ENCODE measurements at regions not wholly inside any gene's neighbourhood (a gene's known extent, or its start where the extent isn't known, plus 50 kb on each side); places are given as distances from the start of the nearest gene placed in this dataset.

GRCh38 chr2:8630676-8631464, 51.0 kb upstream of the ID2 start:
- no peaks in the 10 kb centered on the region for H3K9me2 ChIP-seq (replicated peaks; ENCODE audit: insufficient read depth, low read length)
- no peak overlapping the region for H3K4me3 ChIP-seq (ENCODE audit: low read length)
- no peaks in the 10 kb centered on the region for H3K4me1 ChIP-seq (ENCODE audit: low read length)
- no peaks in the 10 kb centered on the region for H3K9me3 ChIP-seq (replicated peaks; ENCODE audit: insufficient read depth, low read length)
- H3K27me3 ChIP-seq (replicated peaks; ENCODE audit: insufficient read depth, low read length), result no peaks in the 10 kb centered on the region
- H3K4me2 ChIP-seq (ENCODE audit: low read depth, low read length), result no peak overlapping the region
- no peak overlapping the region for H3K27ac ChIP-seq (ENCODE audit: low read length)
- H4K20me1 ChIP-seq (ENCODE audit: insufficient read depth, low read length), result no peaks in the 10 kb centered on the region
- no peaks in the 10 kb centered on the region for H3K79me2 ChIP-seq (ENCODE audit: low read length)
- DNase-seq, result no peak
- H3K9ac ChIP-seq (ENCODE audit: low read length), result no peak overlapping the region
- no peaks in the 10 kb centered on the region for H3K36me3 ChIP-seq (replicated peaks; ENCODE audit: insufficient read depth, low read length)
- TF ChIP-seq CTCF (IDR thresholded peaks at IDR 0.05; ENCODE audit: low read length), result no peak
- no peak for TF ChIP-seq EZH2phosphoT487 (IDR thresholded peaks at IDR 0.05; ENCODE audit: low read length)
- no peak for TF ChIP-seq EZH2 (optimal IDR thresholded peaks at IDR 0.05; ENCODE audit: low read depth, low read length)
- no peak overlapping the region for H2AFZ ChIP-seq (ENCODE audit: low read length)
- H3F3A ChIP-seq (ENCODE audit: insufficient read depth, low read length), result no peaks in the 10 kb centered on the region

GRCh38 chr2:8631465-8632005, 50.3 kb upstream of the ID2 start:
- no peaks in the 10 kb centered on the region for H3K79me2 ChIP-seq (ENCODE audit: low read length)
- no peaks in the 10 kb centered on the region for H3K36me3 ChIP-seq (replicated peaks; ENCODE audit: insufficient read depth, low read length)
- H4K20me1 ChIP-seq (ENCODE audit: insufficient read depth, low read length), result no peaks in the 10 kb centered on the region
- no peak overlapping the region for H3K27ac ChIP-seq (ENCODE audit: low read length)
- no peak overlapping the region for H3K9ac ChIP-seq (ENCODE audit: low read length)
- no peak overlapping the region for H3K4me2 ChIP-seq (ENCODE audit: low read depth, low read length)
- no peaks in the 10 kb centered on the region for H3K9me2 ChIP-seq (replicated peaks; ENCODE audit: insufficient read depth, low read length)
- no peak for DNase-seq
- no peak overlapping the region for H2AFZ ChIP-seq (ENCODE audit: low read length)
- no peak for TF ChIP-seq EZH2phosphoT487 (IDR thresholded peaks at IDR 0.05; ENCODE audit: low read length)
- H3F3A ChIP-seq (ENCODE audit: insufficient read depth, low read length), result no peaks in the 10 kb centered on the region
- no peaks in the 10 kb centered on the region for H3K27me3 ChIP-seq (replicated peaks; ENCODE audit: insufficient read depth, low read length)
- no peaks in the 10 kb centered on the region for H3K4me1 ChIP-seq (ENCODE audit: low read length)
- no peak overlapping the region for H3K4me3 ChIP-seq (ENCODE audit: low read length)
- no peaks in the 10 kb centered on the region for H3K9me3 ChIP-seq (replicated peaks; ENCODE audit: insufficient read depth, low read length)
